ENCODE measurements at regions not wholly inside any gene's neighbourhood (a gene's known extent, or its start where the extent isn't known, plus 50 kb on each side); places are given as distances from the start of the nearest gene placed in this dataset.

DNA sequence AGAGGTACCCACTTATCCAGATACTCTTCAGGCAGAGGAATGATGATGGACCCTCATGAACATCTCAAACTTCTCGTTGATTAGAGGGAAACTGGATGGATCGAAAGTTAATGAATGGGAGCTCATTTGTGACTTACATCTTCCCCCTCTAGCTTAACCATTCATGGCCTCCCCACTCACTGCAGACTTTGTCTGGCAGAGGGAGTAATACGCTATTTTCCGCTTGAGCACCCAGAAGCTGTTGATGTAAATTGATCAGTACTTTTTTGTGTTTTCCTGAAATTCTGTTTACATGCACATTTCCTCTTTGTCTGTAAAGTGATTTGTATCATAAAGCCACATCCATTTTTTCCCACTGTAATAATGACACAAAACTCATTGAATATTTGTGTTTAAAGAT, 239.1 kb upstream of the RBFOX1 start:
- TF ChIP-seq, protein P1, sequence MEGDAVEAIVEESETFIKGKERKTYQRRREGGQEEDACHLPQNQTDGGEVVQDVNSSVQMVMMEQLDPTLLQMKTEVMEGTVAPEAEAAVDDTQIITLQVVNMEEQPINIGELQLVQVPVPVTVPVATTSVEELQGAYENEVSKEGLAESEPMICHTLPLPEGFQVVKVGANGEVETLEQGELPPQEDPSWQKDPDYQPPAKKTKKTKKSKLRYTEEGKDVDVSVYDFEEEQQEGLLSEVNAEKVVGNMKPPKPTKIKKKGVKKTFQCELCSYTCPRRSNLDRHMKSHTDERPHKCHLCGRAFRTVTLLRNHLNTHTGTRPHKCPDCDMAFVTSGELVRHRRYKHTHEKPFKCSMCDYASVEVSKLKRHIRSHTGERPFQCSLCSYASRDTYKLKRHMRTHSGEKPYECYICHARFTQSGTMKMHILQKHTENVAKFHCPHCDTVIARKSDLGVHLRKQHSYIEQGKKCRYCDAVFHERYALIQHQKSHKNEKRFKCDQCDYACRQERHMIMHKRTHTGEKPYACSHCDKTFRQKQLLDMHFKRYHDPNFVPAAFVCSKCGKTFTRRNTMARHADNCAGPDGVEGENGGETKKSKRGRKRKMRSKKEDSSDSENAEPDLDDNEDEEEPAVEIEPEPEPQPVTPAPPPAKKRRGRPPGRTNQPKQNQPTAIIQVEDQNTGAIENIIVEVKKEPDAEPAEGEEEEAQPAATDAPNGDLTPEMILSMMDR (IDR thresholded peaks at IDR 0.05; ENCODE audit: insufficient read depth, low read depth, low read length) = no peak

DNA sequence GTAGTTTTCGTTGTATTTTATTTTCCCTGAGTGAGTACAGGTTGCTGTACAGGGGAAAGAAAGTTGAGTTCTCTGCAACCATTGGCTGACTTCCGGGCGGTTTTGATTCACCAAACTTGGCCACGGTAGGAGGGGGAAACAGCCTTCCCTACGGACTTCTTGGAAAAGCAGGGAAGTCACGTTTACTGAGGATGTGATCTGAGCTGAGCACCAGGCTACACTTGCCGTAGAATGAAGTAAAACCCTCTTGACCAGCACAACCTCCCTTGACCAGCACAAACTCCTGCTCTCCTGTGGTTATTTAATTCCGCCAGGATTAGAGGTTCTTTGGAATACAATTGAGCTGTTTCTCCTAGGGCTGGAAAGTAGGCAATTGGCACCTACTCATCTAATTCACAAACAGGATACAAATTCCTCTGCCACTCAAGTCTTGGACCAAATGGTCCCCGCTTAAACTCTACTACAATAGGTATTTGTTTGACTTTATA, 242.0 kb upstream of the RBFOX1 start:
- TF ChIP-seq, protein P1 (IDR thresholded peaks at IDR 0.05; ENCODE audit: insufficient read depth, low read depth, low read length) = no peak
- no peak overlapping the region for H3K4me3 ChIP-seq (ENCODE audit: low read depth, low read length)
- no peak for DNase-seq (ENCODE audit: low read depth)

More for the DNA sequence above, 239.1 kb upstream of the RBFOX1 start:
- no peak for DNase-seq (ENCODE audit: low read depth)
- H3K4me3 ChIP-seq (ENCODE audit: low read depth, low read length) = no peak overlapping the region

DNA sequence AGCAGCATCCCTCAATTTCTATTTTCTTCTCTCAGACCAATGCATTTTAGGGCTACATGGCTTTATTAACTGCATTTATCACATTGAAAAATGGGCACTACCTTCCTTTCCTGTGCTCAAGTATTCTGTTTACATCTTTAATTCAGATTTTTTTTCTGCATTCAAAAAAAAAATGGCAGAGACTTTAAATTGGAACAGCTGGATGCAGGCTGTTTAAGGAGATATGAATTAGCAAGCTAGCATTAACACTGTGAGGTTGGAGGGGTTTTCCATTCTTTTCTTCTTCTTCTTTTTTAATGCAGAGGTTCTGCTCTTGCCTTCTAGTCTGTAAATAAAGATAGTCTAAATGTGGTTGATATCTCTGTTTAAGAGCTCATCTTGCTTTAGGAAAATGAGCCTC, 242.9 kb upstream of the RBFOX1 start:
- H3K4me3 ChIP-seq (ENCODE audit: low read depth, low read length) = no peak overlapping the region
- no peak for DNase-seq (ENCODE audit: low read depth)
- TF ChIP-seq, protein P1 (IDR thresholded peaks at IDR 0.05; ENCODE audit: insufficient read depth, low read depth, low read length) = no peak

DNA sequence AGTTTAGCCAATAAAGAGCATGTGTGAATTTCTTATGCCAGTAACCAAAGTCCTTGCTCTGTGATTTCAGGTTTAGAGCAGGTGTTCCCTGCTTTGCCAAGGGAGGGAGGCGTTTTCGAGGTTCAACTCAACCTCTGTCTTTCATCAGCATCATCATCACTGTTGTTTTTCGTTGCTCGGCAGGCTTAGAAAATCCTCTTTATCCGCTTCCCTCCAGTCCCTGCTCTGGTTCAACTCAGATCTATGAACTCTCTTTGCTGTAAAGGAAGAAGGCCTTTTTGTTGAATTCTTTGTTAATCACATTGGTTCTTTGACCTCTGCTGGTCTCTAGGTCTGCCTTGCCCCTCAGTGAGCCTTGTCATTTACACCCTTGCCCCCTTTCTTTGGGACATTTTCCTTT, 243.9 kb upstream of the RBFOX1 start:
- no peak overlapping the region for H3K4me3 ChIP-seq (ENCODE audit: low read depth, low read length)
- TF ChIP-seq, protein P1 (IDR thresholded peaks at IDR 0.05; ENCODE audit: insufficient read depth, low read depth, low read length) = no peak
- no peak for DNase-seq (ENCODE audit: low read depth)

DNA sequence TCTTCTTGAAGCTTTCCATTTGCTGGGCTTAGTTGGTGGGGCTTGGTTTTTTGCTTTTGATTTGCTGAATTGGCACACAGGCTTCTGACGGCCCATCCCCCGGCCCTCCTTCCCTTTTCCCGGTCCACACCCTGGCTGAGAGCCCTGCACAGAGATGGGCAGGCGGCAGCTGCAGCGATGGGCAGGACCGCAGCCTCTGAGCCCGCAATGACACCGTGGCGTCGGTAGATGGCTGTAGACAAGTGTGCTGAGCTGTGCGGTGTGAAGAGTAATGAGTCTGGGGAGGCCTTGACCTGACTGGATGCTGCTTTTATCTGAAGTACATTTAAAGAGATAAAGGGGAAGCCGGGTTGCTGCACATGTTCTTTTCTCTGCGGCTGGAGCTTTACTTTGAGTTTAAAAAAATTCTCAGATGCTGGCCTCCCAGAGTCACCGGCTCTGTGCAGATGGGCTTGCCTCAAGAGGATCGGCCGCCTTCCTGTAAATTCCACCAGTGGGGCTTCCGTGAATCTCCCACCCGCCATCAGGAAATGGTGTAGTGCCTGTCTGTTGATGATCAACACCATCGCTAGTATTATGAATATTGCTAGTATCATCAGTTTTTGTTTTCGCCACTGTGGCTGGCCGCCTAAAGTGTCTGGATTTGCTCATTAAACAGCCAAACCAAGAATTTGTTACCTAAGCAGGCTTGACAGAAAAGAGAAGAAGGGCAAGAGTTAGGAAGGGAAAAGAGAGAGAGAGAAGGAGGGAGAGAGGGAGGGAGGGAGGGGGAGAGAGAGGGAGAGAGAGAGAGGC, 245.6 kb upstream of the RBFOX1 start:
- TF ChIP-seq, protein P1 (IDR thresholded peaks at IDR 0.05; ENCODE audit: insufficient read depth, low read depth, low read length) = no peak
- no peak for DNase-seq (ENCODE audit: low read depth)
- no peak overlapping the region for H3K4me3 ChIP-seq (ENCODE audit: low read depth, low read length)

DNA sequence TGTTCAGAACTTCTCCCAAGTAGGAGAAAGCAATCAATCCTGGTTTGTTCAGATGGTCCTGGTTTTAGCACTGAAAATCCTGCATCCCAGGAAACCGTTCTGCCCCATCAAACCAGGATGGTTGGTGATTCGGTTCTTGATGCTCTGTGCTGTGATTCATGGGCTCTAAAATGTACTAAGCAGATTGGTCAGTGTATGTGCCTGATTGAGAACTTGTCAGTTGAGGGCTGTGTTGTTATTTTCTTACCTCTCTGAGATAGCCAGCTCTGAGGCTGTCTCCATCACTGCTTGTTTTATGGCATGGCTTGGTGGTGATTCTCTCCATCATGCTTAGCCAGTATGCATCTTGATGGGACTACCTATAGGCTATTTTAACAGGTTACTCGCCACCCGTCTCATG, 246.9 kb upstream of the RBFOX1 start:
- TF ChIP-seq, protein P1 (IDR thresholded peaks at IDR 0.05; ENCODE audit: insufficient read depth, low read depth, low read length) = no peak
- DNase-seq (ENCODE audit: low read depth) = no peak
- no peak overlapping the region for H3K4me3 ChIP-seq (ENCODE audit: low read depth, low read length)

All from fibroblast of villous mesenchyme (primary cell).